Panc1 (cell line): ENCODE measurements at regions not wholly inside any gene's neighbourhood (a gene's known extent, or its start where the extent isn't known, plus 50 kb on each side); places are given as distances from the start of the nearest gene placed in this dataset.

Experiments
- ATAC-seq: fragments of 200-7000 bp; cut with Tn5 transposase; 2 replicates; pipeline ENCODE4 v1.9.1; 2020; ENCODE audit warnings: mild to moderate bottlenecking, moderate library complexity
- BruUV-seq: library from RNA; stranded (reverse); fragments of 400-500 nt; replicated peaks from 2 replicates; lab custom pipeline; 2021; lab: Mats Ljungman, UMichigan
- CTCF ChIA-PET: fragments of 300-600 bp; sonication (Branson Sonifier 250); formaldehyde crosslinking; loops from one replicate; lab custom pipeline; 2022; ENCODE audit warnings: antibody characterized with exemption; lab: Charles Lee
- POLR2A ChIA-PET: fragments of 300-600 bp; sonication (Branson Sonifier 250); formaldehyde crosslinking; loops from one replicate; lab custom pipeline; 2022; ENCODE audit warnings: antibody characterized with exemption; lab: Charles Lee
- DNase-seq: peaks from one replicate; pipeline ENCODE4 v3.0.0-alpha.2; 2010; ENCODE audit warnings: low read depth, low spot score
- H3K27ac ChIP-seq: 2 replicates; pipeline ENCODE4 v1.5.1; 2011; ENCODE audit warnings: mild to moderate bottlenecking, low read length, inconsistent platforms
- H3K27me3 ChIP-seq: fragments of 200-500 bp; sonication (Bioruptor generic); 2 replicates; pipeline ENCODE4 v1.6.0; 2014; ENCODE audit warnings: low read length, inconsistent platforms; ENCODE audit not compliant: control insufficient read depth, insufficient read depth
- H3K36me3 ChIP-seq: fragments of 200-500 bp; sonication (Bioruptor generic); 2 replicates; pipeline ENCODE4 v1.5.1; 2014; ENCODE audit warnings: inconsistent platforms, mild to moderate bottlenecking, low read length, moderate library complexity; ENCODE audit not compliant: control insufficient read depth, insufficient read depth
- H3K4me1 ChIP-seq: 2 replicates; pipeline ENCODE4 v1.5.1; 2011; ENCODE audit warnings: inconsistent platforms, mild to moderate bottlenecking, low read length, moderate library complexity; ENCODE audit not compliant: control insufficient read depth, insufficient read depth
- H3K4me3 ChIP-seq, 2 experiments: 2 replicates each; pipeline ENCODE4 v1.5.1; 2011 to 2012; ENCODE audit warnings: low read depth in 2 of 2, low read length in 2 of 2, mild to moderate bottlenecking in 2 of 2, inconsistent platforms in 1 of 2, moderate library complexity in 1 of 2
- H3K9me3 ChIP-seq: fragments of 200-500 bp; sonication (Bioruptor generic); 2 replicates; pipeline ENCODE4 v1.5.1; 2014; ENCODE audit warnings: low read depth, mild to moderate bottlenecking, inconsistent platforms, low read length, moderate library complexity; ENCODE audit not compliant: control insufficient read depth, insufficient read depth
- CTCF ChIP-seq: fragments of 450-650 bp; IDR thresholded peaks from 2 replicates; pipeline ENCODE4 v1.5.1; 2017; ENCODE audit warnings: mild to moderate bottlenecking
- POLR2AphosphoS5 ChIP-seq: IDR thresholded peaks from 2 replicates; pipeline ENCODE4 v1.6.1; 2012; ENCODE audit warnings: mild to moderate bottlenecking, low read depth, low read length, moderate library complexity
- REST ChIP-seq, 2 experiments: IDR thresholded peaks; 2 replicates each; pipeline ENCODE4 v1.6.1; 2011 to 2012; ENCODE audit warnings: low read depth in 2 of 2, control low read depth in 1 of 2, low read length in 1 of 2, mild to moderate bottlenecking in 1 of 2, moderate library complexity in 1 of 2; ENCODE audit not compliant: insufficient read depth in 1 of 2
- SIN3A ChIP-seq: IDR thresholded peaks from 2 replicates; pipeline ENCODE4 v1.6.1; 2012; ENCODE audit warnings: low read depth, mild to moderate bottlenecking, low read length, moderate library complexity, borderline replicate concordance; ENCODE audit not compliant: insufficient read depth
- TCF7L2 ChIP-seq: IDR thresholded peaks from 2 replicates; pipeline ENCODE4 v1.6.1; 2011; ENCODE audit warnings: mild to moderate bottlenecking, low read depth, low read length, inconsistent platforms
- in situ Hi-C: cut with HindIII; loops from 2 replicates; pipeline ENCODE4 v1.10.0; 2016; ENCODE audit warnings: low sequenced_read_pairs, low pct_unique_long_range_greater_than_20kb
- intact Hi-C: fragments of 100-400 bp; cut with micrococcal nuclease; formaldehyde crosslinking; loops from one replicate; pipeline ENCODE4 v1.10.0; 2022; ENCODE audit not compliant: unreplicated experiment

GRCh38 chr3:99128235-99128634 lies 226.7 kb upstream of the DCBLD2 start:
- ATAC-seq, result no peak
- no TSS peak for BruUV-seq
- intact Hi-C loops, result no loop called here

GRCh38 chr3:99126316-99126715 lies 224.8 kb upstream of the DCBLD2 start:
- DNase-seq, result no peak
- H3K4me3 ChIP-seq, result no peak overlapping the region
- intact Hi-C loops, result no loop called here

More at GRCh38 chr3:99128235-99128634, 226.7 kb upstream of the DCBLD2 start:
- no peaks in the 10 kb centered on the region for H3K4me1 ChIP-seq
- in situ Hi-C loops, result no loop called here
- no peaks in the 10 kb centered on the region for H3K36me3 ChIP-seq
- no peak overlapping the region for H3K4me3 ChIP-seq
- no peak overlapping the region for H3K27ac ChIP-seq
- no peak for DNase-seq
- no peaks in the 10 kb centered on the region for H3K9me3 ChIP-seq
- POLR2A ChIA-PET, result no interaction called here
- no peak for TF ChIP-seq POLR2AphosphoS5
- TF ChIP-seq REST (IDR thresholded peaks at IDR 0.05; ENCODE audit: insufficient read depth in 1 of 2, low read depth in 2 of 2, low read length in 1 of 2), result no peak
- TF ChIP-seq TCF7L2, result no peak
- TF ChIP-seq CTCF, result no peak
- no peak for TF ChIP-seq SIN3A
- no peaks in the 10 kb centered on the region for H3K27me3 ChIP-seq
- CTCF ChIA-PET, result no interaction called here

More at GRCh38 chr3:99126316-99126715, 224.8 kb upstream of the DCBLD2 start:
- TF ChIP-seq TCF7L2, result no peak
- TF ChIP-seq SIN3A, result no peak
- no peak for TF ChIP-seq CTCF
- ChIA-PET POLR2A (no interaction called here), CTCF (no interaction called here)
- no TSS peak for BruUV-seq
- in situ Hi-C loops, result no loop called here
- no peak overlapping the region for H3K27ac ChIP-seq
- H3K4me1 ChIP-seq, result no peaks in the 10 kb centered on the region
- no peaks in the 10 kb centered on the region for H3K27me3 ChIP-seq
- ATAC-seq, result no peak
- H3K36me3 ChIP-seq, result no peaks in the 10 kb centered on the region
- H3K9me3 ChIP-seq, result no peaks in the 10 kb centered on the region
